H1 (cell line): ENCODE measurements at regions not wholly inside any gene's neighbourhood (a gene's known extent, or its start where the extent isn't known, plus 50 kb on each side); places are given as distances from the start of the nearest gene placed in this dataset.

Experiments used
- CBX8 ChIP-seq: fragments of 300-800, 300-1000 bp; sonication (generic); IDR thresholded peaks from 2 replicates; pipeline ENCODE4 v1.7.1; 2016; ENCODE audit warnings: low read depth, low read length, borderline replicate concordance
- CHD7 ChIP-seq: fragments of 300-600 bp; sonication (generic); IDR thresholded peaks from 2 replicates; pipeline ENCODE4 v1.7.1; 2012; ENCODE audit warnings: low read length, moderate library complexity, mild to moderate bottlenecking, inconsistent platforms; ENCODE audit not compliant: insufficient replicate concordance
- EZH2 ChIP-seq: fragments of 200-600 bp; sonication (generic); IDR thresholded peaks from 2 replicates; pipeline ENCODE4 v1.7.1; 2012; ENCODE audit warnings: low read depth, mild to moderate bottlenecking, moderate library complexity, low read length, inconsistent platforms; ENCODE audit not compliant: severe bottlenecking
- MAFK ChIP-seq: IDR thresholded peaks from 2 replicates; pipeline ENCODE4 v1.6.1; 2012; ENCODE audit warnings: low read depth, mild to moderate bottlenecking, improper control_type of control experiment, low read length
- TEAD4 ChIP-seq: IDR thresholded peaks from 2 replicates; pipeline ENCODE4 v1.6.1; 2012; ENCODE audit warnings: low read depth, low read length, inconsistent platforms, mixed read lengths

- TF ChIP-seq CHD7 (no peak), MAFK (no peak), EZH2 (no peak), TEAD4 (no peak), CBX8 (no peak)
- TF ChIP-seq, all 59 proteins: peak for 0
These were observed 125.8 kb downstream of the RRAGC start (continued) for GRCh38 chr1:38733761-38734160.
